PFSK-1 (cell line): ENCODE measurements at regions not wholly inside any gene's neighbourhood (a gene's known extent, or its start where the extent isn't known, plus 50 kb on each side); places are given as distances from the start of the nearest gene placed in this dataset.

Experiments used
- FOXP2 ChIP-seq: optimal IDR thresholded peaks from 2 replicates; pipeline ENCODE3; 2011; ENCODE audit warnings: borderline replicate concordance, control low read depth, inconsistent platforms; ENCODE audit not compliant: insufficient read depth; ENCODE audit errors: extremely low read length, extremely low read depth
- POLR2AphosphoS5 ChIP-seq: IDR thresholded peaks from 2 replicates; pipeline ENCODE4 v1.6.1; 2012; ENCODE audit warnings: low read depth, mild to moderate bottlenecking, control low read depth, low read length, moderate library complexity
- SIN3A ChIP-seq: IDR thresholded peaks from 2 replicates; pipeline ENCODE4 v1.6.1; 2012; ENCODE audit warnings: mild to moderate bottlenecking, low read length, moderate library complexity, borderline replicate concordance; ENCODE audit not compliant: insufficient read depth
- TAF1 ChIP-seq: IDR thresholded peaks from 2 replicates; pipeline ENCODE4 v1.6.1; 2012; ENCODE audit warnings: low read length, control low read depth, borderline replicate concordance; ENCODE audit not compliant: insufficient read depth
- TF ChIP-seq, protein P1 (sequence below), 2 experiments: IDR thresholded peaks; 2 replicates each; pipeline versions ENCODE4 v1.6.1 to v1.8.0; 2011 to 2012; ENCODE audit warnings: low read depth in 2 of 2, low read length in 2 of 2, control low read depth in 1 of 2, inconsistent platforms in 1 of 2, mild to moderate bottlenecking in 1 of 2, moderate library complexity in 1 of 2; ENCODE audit not compliant: insufficient read depth in 1 of 2

DNA sequence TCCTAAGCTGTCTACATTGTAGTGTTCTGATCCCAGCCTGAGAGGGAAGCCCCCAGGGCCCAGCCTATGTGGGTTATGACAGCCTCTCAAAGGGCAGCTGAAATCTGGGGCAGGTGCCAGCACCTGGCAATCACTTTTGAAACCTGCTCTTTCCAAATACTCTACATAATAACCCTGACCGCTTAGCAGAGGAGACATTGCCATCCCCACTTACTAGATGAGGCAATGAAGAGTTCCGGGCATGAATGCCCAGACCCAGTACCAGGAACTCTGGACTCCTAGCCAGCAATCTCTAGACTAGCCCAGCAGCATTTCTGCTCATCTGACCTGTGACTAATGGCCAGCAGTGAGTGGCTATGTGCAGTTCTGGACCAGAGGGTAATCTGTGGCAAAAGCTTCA lies 412.4 kb upstream of the CADM1 start:
- TF ChIP-seq TAF1: no peak
- TF ChIP-seq POLR2AphosphoS5: no peak
- no peak for TF ChIP-seq SIN3A
- TF ChIP-seq, protein P1, sequence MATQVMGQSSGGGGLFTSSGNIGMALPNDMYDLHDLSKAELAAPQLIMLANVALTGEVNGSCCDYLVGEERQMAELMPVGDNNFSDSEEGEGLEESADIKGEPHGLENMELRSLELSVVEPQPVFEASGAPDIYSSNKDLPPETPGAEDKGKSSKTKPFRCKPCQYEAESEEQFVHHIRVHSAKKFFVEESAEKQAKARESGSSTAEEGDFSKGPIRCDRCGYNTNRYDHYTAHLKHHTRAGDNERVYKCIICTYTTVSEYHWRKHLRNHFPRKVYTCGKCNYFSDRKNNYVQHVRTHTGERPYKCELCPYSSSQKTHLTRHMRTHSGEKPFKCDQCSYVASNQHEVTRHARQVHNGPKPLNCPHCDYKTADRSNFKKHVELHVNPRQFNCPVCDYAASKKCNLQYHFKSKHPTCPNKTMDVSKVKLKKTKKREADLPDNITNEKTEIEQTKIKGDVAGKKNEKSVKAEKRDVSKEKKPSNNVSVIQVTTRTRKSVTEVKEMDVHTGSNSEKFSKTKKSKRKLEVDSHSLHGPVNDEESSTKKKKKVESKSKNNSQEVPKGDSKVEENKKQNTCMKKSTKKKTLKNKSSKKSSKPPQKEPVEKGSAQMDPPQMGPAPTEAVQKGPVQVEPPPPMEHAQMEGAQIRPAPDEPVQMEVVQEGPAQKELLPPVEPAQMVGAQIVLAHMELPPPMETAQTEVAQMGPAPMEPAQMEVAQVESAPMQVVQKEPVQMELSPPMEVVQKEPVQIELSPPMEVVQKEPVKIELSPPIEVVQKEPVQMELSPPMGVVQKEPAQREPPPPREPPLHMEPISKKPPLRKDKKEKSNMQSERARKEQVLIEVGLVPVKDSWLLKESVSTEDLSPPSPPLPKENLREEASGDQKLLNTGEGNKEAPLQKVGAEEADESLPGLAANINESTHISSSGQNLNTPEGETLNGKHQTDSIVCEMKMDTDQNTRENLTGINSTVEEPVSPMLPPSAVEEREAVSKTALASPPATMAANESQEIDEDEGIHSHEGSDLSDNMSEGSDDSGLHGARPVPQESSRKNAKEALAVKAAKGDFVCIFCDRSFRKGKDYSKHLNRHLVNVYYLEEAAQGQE (IDR thresholded peaks at IDR 0.05; ENCODE audit: insufficient read depth in 1 of 2, low read depth in 2 of 2, low read length in 2 of 2): no peak
- no peak for TF ChIP-seq FOXP2

DNA sequence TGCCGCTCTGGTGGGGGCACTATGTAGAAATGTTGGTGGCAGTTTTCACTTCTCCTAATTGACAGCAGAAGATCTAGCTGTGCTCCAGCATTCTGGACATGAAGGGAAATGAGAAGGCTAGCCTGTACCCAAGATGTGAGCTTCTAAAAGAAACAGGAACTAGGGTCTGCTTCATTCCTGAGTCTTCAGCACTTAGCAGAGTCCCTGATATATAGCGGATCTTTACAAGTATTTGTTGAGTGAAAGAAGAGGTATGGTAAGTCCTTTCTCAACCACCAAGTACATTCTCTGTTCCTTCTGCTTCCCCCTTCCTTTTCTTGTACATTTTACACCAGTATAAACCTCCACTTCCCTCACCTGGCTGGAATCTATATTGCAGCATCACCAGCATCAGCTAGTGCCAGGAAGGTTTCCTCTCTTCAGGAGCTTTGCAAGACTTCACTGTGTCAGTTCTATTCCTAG lies 408.3 kb upstream of the CADM1 start:
- TF ChIP-seq SIN3A: no peak
- TF ChIP-seq FOXP2: no peak
- TF ChIP-seq, protein P1 (IDR thresholded peaks at IDR 0.05; ENCODE audit: insufficient read depth in 1 of 2, low read depth in 2 of 2, low read length in 2 of 2): no peak
- no peak for TF ChIP-seq TAF1
- no peak for TF ChIP-seq POLR2AphosphoS5

DNA sequence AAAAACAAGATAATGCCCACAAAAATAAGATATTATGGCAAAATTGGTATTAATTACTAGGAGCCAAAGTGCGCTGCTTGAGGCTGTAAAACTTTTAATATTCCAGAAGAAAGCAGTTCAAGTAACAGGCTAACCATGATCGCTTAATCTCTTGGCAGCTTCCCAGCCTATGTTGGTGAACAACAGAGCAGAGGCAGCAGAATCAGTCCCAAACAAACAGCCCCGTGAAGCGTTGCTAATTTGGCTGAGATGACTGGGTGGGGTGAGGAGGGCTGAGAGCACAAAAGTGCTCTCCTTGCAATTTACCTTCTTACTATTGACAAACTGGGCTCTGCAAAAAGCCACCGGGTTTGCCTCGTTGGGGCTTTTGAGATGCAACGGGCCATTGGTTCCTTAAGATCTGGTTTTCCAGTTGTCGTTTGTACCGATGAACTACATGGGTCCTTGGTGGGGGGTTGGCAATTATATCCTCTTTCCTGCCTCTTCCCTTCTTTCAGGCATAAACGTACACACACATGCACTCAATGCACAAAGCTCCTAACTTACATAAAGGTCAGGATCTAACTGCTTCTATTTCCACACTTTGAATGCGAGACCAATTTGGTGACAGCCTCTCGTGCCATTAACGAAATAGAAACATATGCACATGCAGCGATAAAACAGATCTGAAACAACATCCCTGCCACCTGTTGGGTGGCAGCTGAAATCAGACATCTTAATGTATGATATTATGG lies 407.6 kb upstream of the CADM1 start:
- no peak for TF ChIP-seq POLR2AphosphoS5

DNA sequence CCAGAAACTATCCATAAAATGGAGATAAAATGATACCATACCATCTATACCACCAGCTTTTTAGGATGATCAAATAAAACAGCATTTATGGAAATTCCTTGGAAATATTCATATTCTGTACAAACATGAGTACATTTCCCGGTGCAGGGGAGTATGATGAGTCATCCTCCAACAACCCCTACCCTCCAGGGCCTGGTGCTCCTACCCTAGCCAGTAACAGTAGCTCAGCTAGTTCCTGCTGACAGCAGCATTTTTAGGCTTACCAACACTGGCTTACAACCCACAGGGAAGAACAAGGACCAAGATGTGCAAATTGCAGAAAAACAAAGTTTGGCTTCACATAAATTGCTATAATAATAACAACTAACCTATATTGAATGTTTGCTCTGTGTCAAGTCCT lies 406.2 kb upstream of the CADM1 start:
- TF ChIP-seq, protein P1 (IDR thresholded peaks at IDR 0.05; ENCODE audit: insufficient read depth in 1 of 2, low read depth in 2 of 2, low read length in 2 of 2): no peak
- no peak for TF ChIP-seq SIN3A
- TF ChIP-seq TAF1: no peak
- no peak for TF ChIP-seq POLR2AphosphoS5
- TF ChIP-seq FOXP2: no peak

DNA sequence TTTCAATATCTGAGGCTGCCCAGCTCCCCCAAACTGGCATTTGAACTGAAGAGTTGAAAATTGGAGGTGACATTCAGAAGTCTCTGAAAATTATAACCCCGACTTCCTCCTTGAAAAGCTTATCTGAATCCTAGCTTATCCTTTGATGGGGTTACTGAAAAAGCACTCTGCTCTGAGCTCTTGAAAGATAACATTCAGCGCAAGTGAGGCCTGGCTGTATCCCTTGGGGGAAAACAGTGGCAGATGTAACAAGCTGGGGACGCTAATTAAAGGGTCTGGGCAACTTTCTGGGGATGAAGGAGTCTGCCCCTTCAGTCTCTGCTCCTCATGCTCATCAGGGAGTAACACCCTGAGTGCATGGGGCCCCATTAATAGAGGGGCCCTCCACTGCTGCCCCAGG lies 402.0 kb upstream of the CADM1 start:
- TF ChIP-seq FOXP2 (no peak), POLR2AphosphoS5 (no peak), SIN3A (no peak)
- TF ChIP-seq, protein P1 (IDR thresholded peaks at IDR 0.05; ENCODE audit: insufficient read depth in 1 of 2, low read depth in 2 of 2, low read length in 2 of 2): no peak
